Cerebellar cortex (tissue), 1 donor: ENCODE measurements at regions not wholly inside any gene's neighbourhood (a gene's known extent, or its start where the extent isn't known, plus 50 kb on each side); places are given as distances from the start of the nearest gene placed in this dataset.
"Not testable (repeated sequence)": the region's sequence is repeated elsewhere in the genome, so short reads cannot be mapped to it uniquely, and the experiment has no call there.

Source experiments
- DNase-seq: peaks from one replicate; pipeline ENCODE4 v3.0.0-alpha.2; 2015; ENCODE audit warnings: low spot score

- DNase-seq = no peak
These were observed 488.4 kb downstream of the SETD4 start for GRCh38 chr21:35571910-35572309.

- no peak for DNase-seq
These were observed 491.7 kb downstream of the SETD4 start for GRCh38 chr21:35568643-35569042.

- DNase-seq = no peak
These were observed 493.5 kb downstream of the SETD4 start for GRCh38 chr21:35566874-35567273.

GRCh38 chr21:35565204-35565611, 495.1 kb downstream of the SETD4 start:
- no peak for DNase-seq

- no peak for DNase-seq
These were observed 496.4 kb downstream of the SETD4 start for GRCh38 chr21:35563885-35564451.

- no peak for DNase-seq
These were observed 497.4 kb downstream of the SETD4 start for GRCh38 chr21:35562876-35563275.

- no peak for DNase-seq
These were observed 499.2 kb downstream of the SETD4 start for GRCh38 chr21:35561116-35561515.

- no peak for DNase-seq
These were observed 500.5 kb downstream of the SETD4 start for GRCh38 chr21:35559829-35560225.

- no peak for DNase-seq
These were observed 501.0 kb downstream of the SETD4 start for GRCh38 chr21:35559128-35559828.

- DNase-seq = no peak
These were observed 503.8 kb downstream of the SETD4 start for GRCh38 chr21:35556536-35556935.

GRCh38 chr21:35552483-35552882, 503.4 kb upstream of the RUNX1 start:
- DNase-seq = not testable (repeated sequence)

GRCh38 chr21:35548904-35549615, 500.0 kb upstream of the RUNX1 start:
- DNase-seq = no peak

GRCh38 chr21:35547946-35548774, 499.1 kb upstream of the RUNX1 start:
- DNase-seq = no peak

- DNase-seq = no peak
These were observed 494.6 kb upstream of the RUNX1 start for GRCh38 chr21:35543746-35544145.

- no peak for DNase-seq
These were observed 492.0 kb upstream of the RUNX1 start for GRCh38 chr21:35540950-35541638.

GRCh38 chr21:35538386-35538785, 489.3 kb upstream of the RUNX1 start:
- DNase-seq = no peak

GRCh38 chr21:35537604-35538003, 488.5 kb upstream of the RUNX1 start:
- no peak for DNase-seq

GRCh38 chr21:35533893-35534292, 484.8 kb upstream of the RUNX1 start:
- no peak for DNase-seq

- DNase-seq = no peak
These were observed 481.7 kb upstream of the RUNX1 start for GRCh38 chr21:35530766-35531165.

- no peak for DNase-seq
These were observed 480.2 kb upstream of the RUNX1 start for GRCh38 chr21:35529171-35529863.
